Stimulated activated effector memory CD8-positive, alpha-beta T cell treated with anti-CD3 and anti-CD28 coated beads, Interleukin-12 subunit alpha, Interleukin-12 subunit beta, amount 100 ng/mL, for 72 hours (primary cell): ENCODE measurements at regions not wholly inside any gene's neighbourhood (a gene's known extent, or its start where the extent isn't known, plus 50 kb on each side); places are given as distances from the start of the nearest gene placed in this dataset.

Experiments used
- ATAC-seq: fragments of 150-1000 bp; cut with Tn5 transposase; 2 replicates; pipeline ENCODE4 v1.10.0; 2021
- DNase-seq, 2 donors: peaks; one replicate each; pipeline ENCODE4 v3.0.0; 2021 to 2022; ENCODE audit warnings: low spot score in 2 of 2
- H3K27ac Mint-ChIP-seq: one replicate; pipeline ENCODE4 v1.8.0; 2022; ENCODE audit warnings: mild to moderate bottlenecking, mixed read lengths
- H3K36me3 Mint-ChIP-seq: one replicate; pipeline ENCODE4 v1.8.0; 2022; ENCODE audit warnings: mild to moderate bottlenecking, mixed read lengths
- H3K4me1 Mint-ChIP-seq: one replicate; pipeline ENCODE4 v1.8.0; 2022; ENCODE audit warnings: mixed read lengths
- H3K4me3 Mint-ChIP-seq: one replicate; pipeline ENCODE4 v1.8.0; 2022; ENCODE audit warnings: mild to moderate bottlenecking, mixed read lengths
- H3K9me3 Mint-ChIP-seq: one replicate; pipeline ENCODE4 v1.8.0; 2022; ENCODE audit warnings: mixed read lengths

DNA sequence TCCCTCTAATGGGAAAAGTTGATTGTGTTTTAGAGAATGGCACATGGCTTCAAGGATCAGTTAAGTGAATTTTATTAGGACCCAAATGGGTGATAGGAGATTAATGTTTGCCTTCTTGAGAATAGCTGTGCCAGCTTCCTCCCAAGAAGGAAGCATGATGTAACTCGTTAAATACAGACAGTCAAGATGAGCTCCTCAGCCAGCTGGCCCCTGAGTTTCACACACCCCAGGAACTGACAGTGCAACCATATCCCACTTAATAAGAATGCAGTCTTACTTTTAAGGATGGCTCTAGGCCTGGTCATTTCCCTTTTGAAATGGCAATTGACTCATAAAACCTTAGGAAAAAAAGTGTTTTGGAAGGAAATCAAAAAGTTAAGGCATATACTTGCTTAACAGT, 472.8 kb upstream of the KCNMB2 start:
- Mint-ChIP-seq H3K9me3 (no peaks in the 10 kb centered on the region), H3K4me1 (no peaks in the 10 kb centered on the region), H3K36me3 (no peaks in the 10 kb centered on the region), H3K27ac (no peak overlapping the region), H3K4me3 (no peak overlapping the region)
- ATAC-seq, result no peak
- DNase-seq, result no peak

DNA sequence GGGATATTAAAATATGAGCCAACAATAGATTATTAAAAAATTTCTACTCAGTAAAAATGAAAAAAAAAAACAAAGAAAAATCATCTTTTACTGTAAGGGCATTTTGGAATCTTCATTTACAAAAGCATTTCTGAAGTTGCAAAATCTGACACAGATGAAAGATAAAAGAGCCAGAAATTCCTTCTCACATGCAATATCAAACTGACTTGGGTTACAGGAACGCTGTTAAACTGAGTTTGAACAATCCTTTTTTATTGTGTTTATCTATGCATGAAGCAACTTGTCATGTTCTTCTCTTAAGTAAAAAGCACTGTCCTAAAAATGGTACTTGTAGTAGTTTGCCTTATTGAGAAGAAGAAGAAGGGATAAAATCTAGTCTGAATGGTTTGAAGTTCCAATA, 468.5 kb upstream of the KCNMB2 start:
- DNase-seq, result no peak
- no peak overlapping the region for H3K27ac Mint-ChIP-seq
- H3K9me3 Mint-ChIP-seq, result peaks cover 3% of the 10 kb centered on the region
- no peaks in the 10 kb centered on the region for H3K4me1 Mint-ChIP-seq
- H3K36me3 Mint-ChIP-seq, result no peaks in the 10 kb centered on the region
- no peak overlapping the region for H3K4me3 Mint-ChIP-seq
- ATAC-seq, result no peak

DNA sequence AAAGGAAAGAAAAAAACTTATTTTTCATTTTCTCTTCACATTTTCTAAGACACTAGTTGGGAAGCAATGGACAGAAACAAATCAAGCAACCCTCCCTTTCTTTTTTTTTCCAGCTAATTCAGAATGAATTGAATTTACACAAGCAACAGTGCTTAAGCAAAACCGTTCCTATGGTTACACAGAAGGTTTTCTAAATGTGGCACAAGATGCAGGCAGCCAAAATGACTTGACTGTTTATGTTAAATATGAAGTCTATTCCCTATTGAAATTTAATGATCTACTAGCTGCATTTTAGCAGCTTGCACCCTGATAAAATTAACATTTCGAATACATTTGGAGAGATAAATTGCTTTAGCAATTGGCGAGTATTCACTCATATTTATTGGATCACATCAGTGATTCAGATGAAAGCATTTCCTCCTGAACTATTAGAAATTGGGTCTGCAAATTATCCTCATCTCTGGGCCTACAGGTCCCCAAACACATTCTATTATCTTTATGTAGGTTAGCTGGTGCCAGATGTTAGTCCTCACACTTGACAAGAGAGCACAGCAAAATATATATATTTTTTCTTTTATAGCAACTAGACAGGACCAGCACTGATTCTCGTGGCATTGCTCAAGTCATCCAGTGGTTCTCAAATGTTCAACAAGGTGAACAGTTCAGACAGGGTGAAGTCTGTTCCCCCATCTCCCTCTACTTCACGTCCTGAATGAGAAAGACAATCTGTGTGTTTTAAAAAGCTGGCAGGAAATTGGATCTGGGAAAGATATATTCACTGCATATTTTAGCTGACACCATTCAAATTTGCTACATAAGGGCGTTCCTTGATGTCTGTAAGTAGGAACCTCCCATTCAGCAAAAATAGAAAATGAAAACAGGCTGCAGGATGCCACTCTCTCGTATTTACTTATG, 463.6 kb upstream of the KCNMB2 start:
- ATAC-seq, result no peak
- H3K9me3 Mint-ChIP-seq, result peaks cover 3% of the 10 kb centered on the region
- no peaks in the 10 kb centered on the region for H3K36me3 Mint-ChIP-seq

DNA sequence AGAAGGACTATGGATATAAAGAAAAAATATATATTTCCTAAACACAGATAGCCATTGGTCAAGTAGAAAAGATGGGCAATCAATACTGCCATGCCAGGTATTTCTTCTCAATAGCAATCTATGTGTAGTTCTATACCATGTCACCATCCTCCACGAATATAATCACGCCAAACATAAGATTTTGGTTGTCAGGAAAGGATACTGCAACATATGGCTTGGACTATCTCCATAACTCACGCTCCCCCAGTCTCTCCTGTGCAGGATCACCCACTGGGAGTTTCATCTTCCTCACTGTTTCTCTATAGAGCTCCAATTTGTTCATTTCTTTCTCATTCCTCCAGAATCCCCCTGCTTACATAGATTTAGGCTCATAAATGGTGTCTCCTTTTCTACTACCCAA, 462.9 kb upstream of the KCNMB2 start:
- no peak for DNase-seq
- no peak overlapping the region for H3K27ac Mint-ChIP-seq
- no peaks in the 10 kb centered on the region for H3K36me3 Mint-ChIP-seq
- peaks cover 3% of the 10 kb centered on the region for H3K9me3 Mint-ChIP-seq
- no peaks in the 10 kb centered on the region for H3K4me1 Mint-ChIP-seq
- ATAC-seq, result no peak
- no peak overlapping the region for H3K4me3 Mint-ChIP-seq

More for the DNA sequence above, 463.6 kb upstream of the KCNMB2 start:
- no peak overlapping the region for H3K4me3 Mint-ChIP-seq
- DNase-seq, result no peak
- H3K27ac Mint-ChIP-seq, result no peak overlapping the region
- no peaks in the 10 kb centered on the region for H3K4me1 Mint-ChIP-seq

DNA sequence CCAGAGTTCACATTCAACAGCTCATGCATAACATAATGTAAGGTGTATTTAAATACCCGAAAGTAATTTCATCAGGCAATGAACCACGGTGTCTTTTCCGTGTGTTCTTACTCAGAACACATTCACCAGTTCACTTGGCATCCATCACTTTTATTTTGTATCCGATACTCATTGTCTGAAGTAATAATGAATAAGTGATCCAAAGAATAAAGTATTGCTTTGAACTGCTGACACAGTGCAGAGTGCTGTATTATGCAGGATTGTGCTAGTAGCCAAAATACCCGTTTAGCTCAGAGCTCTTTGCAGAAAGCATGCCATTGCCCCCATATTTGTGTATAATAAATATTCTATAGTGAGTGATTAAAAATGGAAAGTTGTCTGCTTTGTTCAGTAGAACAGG, 460.9 kb upstream of the KCNMB2 start:
- no peak for DNase-seq
- Mint-ChIP-seq H3K27ac (no peak overlapping the region), H3K4me1 (no peaks in the 10 kb centered on the region), H3K4me3 (no peak overlapping the region), H3K36me3 (no peaks in the 10 kb centered on the region), H3K9me3 (no peaks in the 10 kb centered on the region)
- no peak for ATAC-seq

DNA sequence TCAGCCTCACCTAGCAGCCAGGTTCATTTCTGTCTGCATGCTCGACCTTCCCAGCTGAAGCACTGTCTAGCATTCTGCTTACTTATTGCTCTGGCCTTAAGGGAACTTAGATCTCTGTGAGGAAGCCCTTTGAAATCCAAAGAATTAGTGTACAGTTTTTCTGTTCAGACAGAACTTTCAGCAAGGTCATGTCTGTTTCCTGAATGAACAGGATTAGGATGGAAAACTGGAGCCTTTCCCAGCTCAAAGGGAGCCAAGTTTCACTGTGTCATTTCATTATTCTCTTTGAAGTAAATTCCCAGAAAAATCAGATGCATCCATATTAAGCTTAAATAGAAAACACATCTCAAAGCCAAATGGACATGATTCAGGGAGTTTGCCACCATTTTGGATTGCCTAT, 457.3 kb upstream of the KCNMB2 start:
- H3K9me3 Mint-ChIP-seq, result no peaks in the 10 kb centered on the region
- no peak overlapping the region for H3K27ac Mint-ChIP-seq
- no peaks in the 10 kb centered on the region for H3K4me1 Mint-ChIP-seq
- no peak for DNase-seq
- no peak for ATAC-seq
- H3K4me3 Mint-ChIP-seq, result no peak overlapping the region
- H3K36me3 Mint-ChIP-seq, result no peaks in the 10 kb centered on the region

DNA sequence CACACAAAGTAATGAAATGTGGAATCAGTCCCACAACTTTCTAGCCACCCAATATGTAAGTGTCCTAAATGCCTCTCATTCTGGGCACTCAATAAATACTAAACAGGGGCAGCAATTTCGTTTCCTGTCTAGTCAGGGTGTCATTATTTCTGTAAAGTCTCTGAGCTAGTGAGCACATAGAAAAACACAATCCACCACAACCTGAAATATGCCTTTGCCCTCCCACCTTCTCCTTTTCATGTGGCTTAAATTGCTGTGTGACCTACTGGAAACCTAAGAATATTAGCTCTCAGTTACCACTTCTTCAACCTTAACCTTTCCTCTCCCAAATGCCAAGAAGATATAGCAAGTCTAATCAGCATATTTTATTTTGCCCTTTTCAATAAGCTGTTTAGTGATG, 456.3 kb upstream of the KCNMB2 start:
- no peak overlapping the region for H3K27ac Mint-ChIP-seq
- H3K4me3 Mint-ChIP-seq, result no peak overlapping the region
- H3K9me3 Mint-ChIP-seq, result no peaks in the 10 kb centered on the region
- ATAC-seq (no peak), DNase-seq (no peak)
- H3K36me3 Mint-ChIP-seq, result no peaks in the 10 kb centered on the region
- H3K4me1 Mint-ChIP-seq, result peaks cover 5% of the 10 kb centered on the region

DNA sequence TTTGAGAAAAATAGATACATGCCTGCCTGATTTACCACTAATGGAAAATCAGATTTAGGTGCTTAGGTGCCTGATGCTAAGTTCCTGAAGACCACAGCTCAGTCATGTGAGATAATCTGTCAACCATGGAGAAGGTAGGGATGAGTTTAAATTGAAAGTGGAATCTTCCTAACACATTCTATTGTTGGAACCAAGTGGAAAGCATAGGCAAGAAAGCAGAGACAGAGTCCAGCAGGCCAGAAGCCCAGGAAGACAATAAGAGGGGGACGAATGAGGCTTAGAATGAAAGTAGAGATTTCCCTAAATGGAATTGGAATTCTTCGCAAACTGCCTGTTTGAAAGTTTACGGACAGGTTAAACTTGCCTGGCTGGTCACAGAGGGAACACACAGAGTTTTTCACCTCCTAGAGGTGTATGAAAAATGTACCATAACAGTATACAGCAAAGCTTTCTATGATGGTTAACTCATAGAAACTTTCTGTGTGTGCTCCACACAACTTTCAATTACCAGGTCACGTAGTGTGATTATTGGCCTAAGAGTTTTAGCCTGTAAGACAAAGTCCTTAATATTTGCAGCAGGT, 453.8 kb upstream of the KCNMB2 start:
- DNase-seq (no peak), ATAC-seq (no peak)
- Mint-ChIP-seq H3K9me3 (no peaks in the 10 kb centered on the region), H3K36me3 (no peaks in the 10 kb centered on the region), H3K4me3 (no peak overlapping the region), H3K4me1 (peaks cover 6% of the 10 kb centered on the region), H3K27ac (no peak overlapping the region)

DNA sequence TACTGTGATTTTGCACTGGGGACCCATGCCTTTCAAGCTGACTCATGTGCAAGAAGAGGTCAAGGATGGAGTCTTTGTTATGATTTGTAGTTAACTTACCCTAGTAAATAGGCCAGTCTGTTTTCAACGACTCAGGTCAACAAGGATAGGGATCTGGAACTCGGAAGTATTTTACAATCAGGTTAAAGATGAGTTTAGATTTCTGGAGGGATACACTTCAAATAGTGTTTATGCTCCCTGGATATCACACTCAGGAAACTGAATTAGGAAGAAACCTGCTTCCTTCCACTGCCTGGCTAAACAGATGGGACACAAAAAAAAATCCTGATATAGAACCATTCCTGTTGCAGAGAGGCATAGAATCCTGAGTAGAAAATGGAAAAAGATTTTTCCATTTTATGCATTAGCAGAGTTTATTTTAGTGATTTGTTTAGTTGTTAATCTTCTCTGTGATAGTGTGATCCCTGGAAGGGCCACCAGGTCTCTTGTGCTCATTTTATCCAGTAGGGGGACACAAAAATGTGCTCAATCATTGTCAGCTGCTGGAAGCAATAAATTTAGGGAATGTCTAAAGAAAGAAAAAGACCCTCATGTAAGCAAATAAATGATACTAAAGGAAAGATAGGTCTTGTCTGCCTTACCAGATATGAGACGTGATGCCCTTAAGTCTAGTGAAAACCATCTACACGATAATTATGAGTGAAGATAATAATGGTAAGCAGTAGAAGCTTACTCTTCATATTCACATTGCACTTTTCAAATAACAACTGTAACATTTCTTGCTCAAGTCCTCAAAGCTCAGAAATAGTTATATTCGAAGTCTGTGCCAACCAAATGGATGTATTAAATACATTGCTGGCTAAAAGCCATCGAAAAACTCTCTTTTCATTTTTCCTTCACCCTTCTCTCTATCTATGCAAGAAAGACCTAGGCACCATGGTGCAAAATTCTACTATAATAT, 452.1 kb upstream of the KCNMB2 start:
- Mint-ChIP-seq H3K9me3 (no peaks in the 10 kb centered on the region), H3K27ac (no peak overlapping the region), H3K4me3 (no peak overlapping the region), H3K4me1 (peaks cover 6% of the 10 kb centered on the region), H3K36me3 (no peaks in the 10 kb centered on the region)
- ATAC-seq (no peak), DNase-seq (no peak)

DNA sequence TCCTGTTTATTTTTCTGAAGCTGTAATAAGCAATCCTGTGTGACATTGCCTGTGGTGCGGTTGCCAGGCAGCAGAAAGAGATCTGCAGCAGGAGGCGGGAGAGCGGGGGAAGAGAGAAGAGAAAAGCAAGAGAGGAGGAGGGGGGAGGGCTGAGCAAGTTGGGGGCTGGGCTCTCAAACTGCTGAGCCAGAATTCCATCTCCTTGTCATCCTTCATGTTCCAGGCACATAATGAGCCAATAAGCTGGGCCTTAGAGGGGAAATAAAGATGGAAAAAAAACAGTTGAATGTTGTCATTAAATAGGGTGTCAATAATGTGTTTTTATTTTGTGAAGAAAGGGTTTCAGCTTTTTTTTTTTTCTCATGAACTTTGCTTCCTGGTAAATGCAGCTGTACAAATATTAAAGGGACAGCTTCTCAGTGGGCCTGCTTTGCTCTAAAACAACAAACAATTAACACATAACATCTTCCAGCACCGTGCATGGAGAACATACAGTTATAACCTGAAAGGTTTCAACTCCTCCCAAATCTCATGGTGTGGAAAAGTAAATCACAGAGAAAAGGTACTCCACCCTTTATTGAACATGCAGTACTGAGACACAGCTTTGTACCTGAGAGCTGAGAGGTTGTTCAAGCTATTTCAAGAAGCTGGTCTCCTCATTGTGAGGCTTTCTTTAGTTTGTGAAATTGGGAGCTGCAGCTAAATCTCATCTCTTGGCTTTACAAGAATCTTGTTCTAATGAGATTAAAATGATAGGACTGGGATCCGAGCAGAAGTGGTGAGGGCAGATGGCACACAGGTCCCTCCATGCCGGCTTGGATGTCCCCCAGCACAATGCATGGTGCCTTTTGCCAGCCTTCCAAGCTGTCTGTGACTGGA, 451.1 kb upstream of the KCNMB2 start:
- no peak for DNase-seq
- Mint-ChIP-seq H3K9me3 (no peaks in the 10 kb centered on the region), H3K36me3 (no peaks in the 10 kb centered on the region), H3K4me3 (no peak overlapping the region), H3K27ac (no peak overlapping the region), H3K4me1 (peaks cover 6% of the 10 kb centered on the region)
- ATAC-seq, result no peak

DNA sequence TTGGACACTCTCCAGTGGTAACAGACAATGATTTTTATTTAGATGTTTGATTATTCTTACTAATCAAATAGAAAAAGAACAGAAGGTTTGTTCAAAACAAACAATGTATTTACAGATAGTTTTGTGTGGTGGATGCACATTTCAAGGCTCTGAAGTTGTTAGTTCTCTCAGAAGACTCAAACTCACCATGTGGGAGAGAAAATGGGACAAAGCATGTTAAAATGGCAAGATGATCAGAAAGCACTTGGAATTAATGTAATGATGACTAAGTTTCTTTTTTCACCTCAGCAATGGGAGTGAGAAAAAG, 450.5 kb upstream of the KCNMB2 start:
- Mint-ChIP-seq H3K4me1 (peaks cover 6% of the 10 kb centered on the region), H3K27ac (no peak overlapping the region)

DNA sequence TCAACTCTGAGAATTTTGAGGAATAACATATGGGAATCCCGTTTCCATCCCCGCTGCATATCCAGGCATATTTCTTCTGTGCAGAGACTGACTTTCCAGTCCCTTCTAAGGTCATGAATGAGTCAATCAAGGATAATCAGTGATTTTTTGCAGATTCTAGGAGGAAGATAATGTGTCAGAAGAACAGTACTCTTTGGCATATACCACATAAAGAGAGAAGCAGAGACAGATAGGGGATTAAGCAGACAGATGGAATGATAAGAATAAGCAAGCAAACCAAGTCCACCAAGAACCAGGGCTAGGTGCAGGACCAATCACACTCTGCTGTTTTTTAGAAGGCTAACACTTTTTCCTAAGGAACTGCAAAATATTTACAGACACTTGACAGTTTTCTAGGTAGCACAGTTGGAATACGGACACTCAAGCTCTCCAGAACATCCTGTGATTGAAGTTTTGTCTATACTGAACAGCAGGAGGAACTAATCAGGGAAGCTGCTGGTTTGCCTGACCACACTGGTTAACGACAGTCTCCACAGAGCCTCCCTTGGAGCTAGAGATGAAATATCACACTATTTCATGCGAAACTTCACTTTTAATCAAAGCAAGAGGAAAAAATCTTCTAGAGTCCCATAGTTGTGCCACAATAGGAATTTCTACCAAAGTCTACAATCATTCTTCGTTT, 450.0 kb upstream of the KCNMB2 start:
- DNase-seq, result no peak
- Mint-ChIP-seq H3K4me3 (no peak overlapping the region), H3K27ac (no peak overlapping the region), H3K9me3 (no peaks in the 10 kb centered on the region), H3K4me1 (peaks cover 6% of the 10 kb centered on the region), H3K36me3 (no peaks in the 10 kb centered on the region)
- ATAC-seq, result no peak

More for the DNA sequence above, 450.5 kb upstream of the KCNMB2 start:
- no peak overlapping the region for H3K4me3 Mint-ChIP-seq
- ATAC-seq, result no peak
- H3K9me3 Mint-ChIP-seq, result no peaks in the 10 kb centered on the region
- DNase-seq, result no peak
- no peaks in the 10 kb centered on the region for H3K36me3 Mint-ChIP-seq

DNA sequence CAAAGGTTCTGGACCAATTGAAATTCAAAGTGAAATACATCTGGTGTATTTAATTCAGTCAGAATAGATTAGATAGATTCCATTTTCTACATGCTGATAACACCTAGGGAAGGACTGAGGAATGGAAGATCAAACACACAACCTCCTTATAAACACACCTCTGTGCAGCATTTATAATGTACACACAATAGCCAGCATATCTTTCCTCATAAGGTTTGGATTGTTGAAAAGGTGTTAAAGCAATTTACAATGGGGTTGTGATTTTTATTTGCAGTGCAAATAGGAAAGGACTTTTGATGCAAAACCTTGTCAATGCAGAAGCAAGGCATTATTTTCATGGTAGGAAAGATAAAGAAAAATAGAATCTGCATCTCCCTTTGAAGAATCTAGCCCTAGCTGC, 448.9 kb upstream of the KCNMB2 start:
- peaks cover 6% of the 10 kb centered on the region for H3K4me1 Mint-ChIP-seq
- H3K36me3 Mint-ChIP-seq, result no peaks in the 10 kb centered on the region
- ATAC-seq, result no peak
- no peak overlapping the region for H3K27ac Mint-ChIP-seq
- H3K4me3 Mint-ChIP-seq, result no peak overlapping the region
- no peak for DNase-seq
- H3K9me3 Mint-ChIP-seq, result peaks cover 1% of the 10 kb centered on the region

DNA sequence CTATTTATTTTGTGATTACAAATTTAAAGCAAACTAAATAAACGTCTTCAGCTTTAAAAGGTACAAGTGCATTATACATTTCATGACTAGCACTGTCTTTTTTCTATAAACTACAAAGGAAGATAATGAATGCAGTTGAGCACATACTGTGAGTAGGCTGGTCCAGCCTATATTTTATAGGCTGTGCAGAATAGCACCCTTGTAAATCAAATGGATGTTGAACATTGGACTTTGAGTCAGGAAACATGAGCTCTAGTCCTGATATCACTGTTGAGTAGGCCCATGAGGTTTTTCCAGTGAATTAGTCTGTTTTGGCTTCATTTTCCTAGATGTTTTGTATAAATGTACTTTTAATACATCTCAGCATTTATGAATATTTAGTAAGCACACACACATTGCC, 447.3 kb upstream of the KCNMB2 start:
- Mint-ChIP-seq H3K36me3 (no peaks in the 10 kb centered on the region), H3K27ac (no peak overlapping the region), H3K4me1 (peaks cover 6% of the 10 kb centered on the region), H3K9me3 (peaks cover 9% of the 10 kb centered on the region), H3K4me3 (no peak overlapping the region)
- DNase-seq, result no peak
- no peak for ATAC-seq
